Right atrium auricular region (tissue), 2 donors: ENCODE measurements at regions not wholly inside any gene's neighbourhood (a gene's known extent, or its start where the extent isn't known, plus 50 kb on each side); places are given as distances from the start of the nearest gene placed in this dataset.
"Not testable (repeated sequence)": the region's sequence is repeated elsewhere in the genome, so short reads cannot be mapped to it uniquely, and the experiment has no call there.

ENCODE experiments used
- DNase-seq: peaks from one replicate; pipeline ENCODE4 v3.0.0-alpha.2; 2019; ENCODE audit warnings: low spot score
- H3K27ac ChIP-seq, 2 donors: fragments of 200-600 bp; sonication (generic); 1 replicate in 1 of 2; 2 replicates in 1 of 2; pipeline ENCODE4 v1.5.1; 2016 to 2019
- H3K27me3 ChIP-seq, 2 donors: fragments of 200-600 bp; sonication (generic); one replicate each; pipeline versions ENCODE4 v1.5.1 to v1.6.0; 2017 to 2019
- H3K36me3 ChIP-seq: fragments of 200-600 bp; sonication (generic); one replicate; pipeline ENCODE4 v1.5.1; 2016
- H3K4me1 ChIP-seq, 2 donors: fragments of 200-600 bp; sonication (generic); one replicate each; pipeline versions ENCODE4 v1.5.1 to v1.6.0; 2017 to 2019
- H3K4me3 ChIP-seq, 2 donors: fragments of 200-600 bp; sonication (generic); 1 replicate in 1 of 2; 2 replicates in 1 of 2; pipeline ENCODE4 v1.5.1; 2017 to 2019; ENCODE audit warnings: mild to moderate bottlenecking in 1 of 2, moderate library complexity in 1 of 2
- H3K9me3 ChIP-seq, 2 donors: fragments of 200-600 bp; sonication (generic); one replicate each; pipeline ENCODE4 v1.5.1; 2019
- TF ChIP-seq, protein P1 (sequence below), 2 donors: fragments of 200-600 bp; sonication (generic); IDR thresholded peaks; one replicate each; pipeline ENCODE4 v1.5.1; 2019; ENCODE audit warnings: antibody characterized with exemption in 2 of 2

- TF ChIP-seq, protein P1, sequence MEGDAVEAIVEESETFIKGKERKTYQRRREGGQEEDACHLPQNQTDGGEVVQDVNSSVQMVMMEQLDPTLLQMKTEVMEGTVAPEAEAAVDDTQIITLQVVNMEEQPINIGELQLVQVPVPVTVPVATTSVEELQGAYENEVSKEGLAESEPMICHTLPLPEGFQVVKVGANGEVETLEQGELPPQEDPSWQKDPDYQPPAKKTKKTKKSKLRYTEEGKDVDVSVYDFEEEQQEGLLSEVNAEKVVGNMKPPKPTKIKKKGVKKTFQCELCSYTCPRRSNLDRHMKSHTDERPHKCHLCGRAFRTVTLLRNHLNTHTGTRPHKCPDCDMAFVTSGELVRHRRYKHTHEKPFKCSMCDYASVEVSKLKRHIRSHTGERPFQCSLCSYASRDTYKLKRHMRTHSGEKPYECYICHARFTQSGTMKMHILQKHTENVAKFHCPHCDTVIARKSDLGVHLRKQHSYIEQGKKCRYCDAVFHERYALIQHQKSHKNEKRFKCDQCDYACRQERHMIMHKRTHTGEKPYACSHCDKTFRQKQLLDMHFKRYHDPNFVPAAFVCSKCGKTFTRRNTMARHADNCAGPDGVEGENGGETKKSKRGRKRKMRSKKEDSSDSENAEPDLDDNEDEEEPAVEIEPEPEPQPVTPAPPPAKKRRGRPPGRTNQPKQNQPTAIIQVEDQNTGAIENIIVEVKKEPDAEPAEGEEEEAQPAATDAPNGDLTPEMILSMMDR (IDR thresholded peaks at IDR 0.05): no peak
- no peaks in the 10 kb centered on the region for H3K27me3 ChIP-seq
- H3K27ac ChIP-seq: no peak overlapping the region
- H3K9me3 ChIP-seq: no peaks in the 10 kb centered on the region
- no peak for DNase-seq
- no peak overlapping the region for H3K4me3 ChIP-seq
- H3K36me3 ChIP-seq: no peaks in the 10 kb centered on the region
- no peaks in the 10 kb centered on the region for H3K4me1 ChIP-seq
Measured at GRCh38 chr5:169531631-169532030, 51.9 kb upstream of the SPDL1 start.

GRCh38 chr5:169527863-169528262 lies 55.7 kb upstream of the SPDL1 start:
- Histone ChIP-seq H3K4me3 (no peak overlapping the region), H3K36me3 (no peaks in the 10 kb centered on the region), H3K4me1 (no peaks in the 10 kb centered on the region), H3K27ac (no peak overlapping the region), H3K9me3 (no peaks in the 10 kb centered on the region), H3K27me3 (no peaks in the 10 kb centered on the region)
- TF ChIP-seq, protein P1 (IDR thresholded peaks at IDR 0.05): no peak
- DNase-seq: no peak

DNA sequence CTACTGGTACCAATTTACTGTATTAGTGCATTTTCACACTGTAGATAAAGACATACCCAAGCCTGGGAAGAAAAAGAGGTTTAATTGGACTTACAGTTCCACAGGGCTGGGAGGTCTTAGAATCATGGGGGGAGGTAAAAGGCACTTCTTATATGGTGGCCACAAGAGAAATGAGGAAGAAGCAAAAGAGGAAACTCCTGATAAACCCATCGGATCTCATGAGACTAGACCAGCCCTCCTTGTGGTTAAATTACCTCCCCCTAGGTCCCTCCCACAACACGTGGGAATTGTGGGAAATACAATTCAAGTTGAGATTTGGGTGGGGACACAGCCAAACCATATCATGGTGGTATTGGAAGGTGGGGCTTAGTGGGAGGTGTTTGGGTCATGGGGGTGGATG lies 56.5 kb upstream of the SPDL1 start:
- DNase-seq: no peak
- H3K4me3 ChIP-seq: no peak overlapping the region
- no peak overlapping the region for H3K27ac ChIP-seq

DNA sequence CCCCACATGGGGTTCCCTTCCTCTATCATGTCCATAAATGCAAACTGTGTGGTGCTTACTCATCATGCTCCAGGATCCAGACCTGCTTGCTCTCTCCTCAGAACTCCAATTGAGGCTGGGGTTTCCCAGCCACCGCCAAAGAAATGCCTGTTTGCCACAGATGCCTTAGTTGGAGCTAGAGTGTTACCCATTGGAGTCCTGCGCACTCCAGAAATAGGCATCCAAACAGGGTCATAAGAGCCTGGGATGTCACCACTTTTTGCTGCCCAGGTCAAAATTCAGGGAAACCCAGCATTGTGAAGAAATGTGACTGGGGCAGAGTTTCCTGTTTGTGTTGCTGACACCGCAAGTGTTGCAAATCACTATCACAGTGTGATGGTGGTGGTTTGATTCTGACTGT lies 60.7 kb upstream of the SPDL1 start:
- peaks cover 0 to 6% of the 10 kb centered on the region in 2 donors for H3K9me3 ChIP-seq
- no peak for DNase-seq
- H3K36me3 ChIP-seq: no peaks in the 10 kb centered on the region
- peaks cover 0 to 7% of the 10 kb centered on the region in 2 donors for H3K4me1 ChIP-seq
- H3K4me3 ChIP-seq: no peak overlapping the region
- TF ChIP-seq, protein P1 (IDR thresholded peaks at IDR 0.05): no peak
- no peaks in the 10 kb centered on the region for H3K27me3 ChIP-seq
- no peak overlapping the region for H3K27ac ChIP-seq

More for the DNA sequence above, 56.5 kb upstream of the SPDL1 start:
- Histone ChIP-seq H3K27me3 (no peaks in the 10 kb centered on the region), H3K9me3 (no peaks in the 10 kb centered on the region), H3K4me1 (no peaks in the 10 kb centered on the region), H3K36me3 (no peaks in the 10 kb centered on the region)
- TF ChIP-seq, protein P1 (IDR thresholded peaks at IDR 0.05): no peak

DNA sequence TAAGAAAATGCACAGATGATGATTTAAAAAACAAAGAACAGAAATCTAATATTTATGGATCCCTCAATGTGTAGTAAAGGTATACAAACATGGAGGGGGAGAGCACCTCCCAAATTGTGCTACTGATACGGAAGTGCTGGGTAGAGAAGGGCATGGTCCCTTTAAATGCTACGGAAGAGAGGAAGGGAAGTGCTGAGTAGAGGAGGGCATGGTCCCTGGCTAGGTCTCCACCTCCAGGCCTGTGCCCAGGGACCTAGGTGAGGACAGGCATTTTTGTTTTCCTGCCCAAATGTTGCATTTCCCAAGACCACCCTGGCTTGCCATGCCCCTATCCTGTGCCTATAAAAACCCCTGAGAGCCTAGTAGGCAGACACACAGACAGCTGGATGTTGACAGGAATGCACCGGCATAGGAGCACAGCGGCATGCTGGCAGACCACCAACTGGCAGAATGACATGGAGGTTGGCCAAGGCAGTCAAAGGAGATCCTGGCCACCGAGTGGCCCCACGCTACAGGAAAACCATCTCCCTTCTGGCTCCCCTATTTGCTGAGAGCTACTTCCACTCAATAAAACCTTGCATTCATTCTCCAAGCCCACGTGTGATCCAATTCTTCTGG lies 62.1 kb upstream of the SPDL1 start:
- TF ChIP-seq, protein P1 (IDR thresholded peaks at IDR 0.05): no peak
- H3K4me1 ChIP-seq: peaks cover 0 to 7% of the 10 kb centered on the region in 2 donors
- no peaks in the 10 kb centered on the region for H3K36me3 ChIP-seq
- peak; percentile 61 for DNase-seq
- H3K27me3 ChIP-seq: no peaks in the 10 kb centered on the region
- H3K9me3 ChIP-seq: peaks cover 0 to 13% of the 10 kb centered on the region in 2 donors
- H3K27ac ChIP-seq: no peak overlapping the region
- H3K4me3 ChIP-seq: peak overlapping the region in 1 of 2 donors; percentile 18

DNA sequence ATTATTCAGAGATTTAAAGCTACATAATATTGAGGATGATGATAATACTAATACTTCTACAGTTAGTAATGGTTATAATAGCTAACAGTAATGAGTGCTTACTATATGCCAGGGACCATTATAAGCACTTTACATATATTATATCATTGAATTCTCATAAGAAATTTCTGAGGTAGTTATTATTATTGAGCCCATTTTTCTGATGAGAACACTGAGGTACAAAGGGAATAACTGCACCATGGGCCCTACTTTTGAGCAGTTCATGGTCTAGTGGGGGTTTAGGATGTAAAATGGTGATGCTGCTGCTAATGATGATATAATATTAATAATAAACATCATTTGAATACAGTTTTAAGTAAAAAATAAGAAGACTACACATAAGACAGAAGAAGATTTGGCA lies 64.2 kb upstream of the SPDL1 start:
- Histone ChIP-seq H3K4me1 (peaks cover 0 to 7% of the 10 kb centered on the region in 2 donors), H3K4me3 (no peak overlapping the region), H3K36me3 (no peaks in the 10 kb centered on the region), H3K27me3 (no peaks in the 10 kb centered on the region), H3K27ac (no peak overlapping the region), H3K9me3 (peaks cover 0 to 13% of the 10 kb centered on the region in 2 donors)
- TF ChIP-seq, protein P1 (IDR thresholded peaks at IDR 0.05): no peak
- no peak for DNase-seq

DNA sequence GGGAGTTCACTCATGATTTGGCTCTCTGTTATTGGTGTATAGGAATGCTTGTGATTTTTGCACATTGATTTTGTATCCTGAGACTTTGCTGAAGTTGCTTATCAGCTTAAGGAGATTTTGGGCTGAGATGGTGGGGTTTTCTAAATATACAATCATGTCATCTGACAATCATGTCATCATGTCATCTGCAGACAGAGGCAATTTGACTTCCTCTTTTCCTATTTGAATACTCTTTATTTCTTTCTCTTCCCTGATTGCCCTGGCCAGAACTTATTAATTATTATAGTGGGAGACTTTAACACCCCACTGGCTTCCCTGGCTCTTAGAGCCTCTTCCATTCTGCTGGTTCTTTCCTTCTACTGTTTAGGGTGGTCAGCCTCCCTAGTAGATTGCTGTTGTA lies 64.8 kb upstream of the SPDL1 start:
- not testable (repeated sequence) for H3K36me3 ChIP-seq, H3K27me3 ChIP-seq, DNase-seq, H3K27ac ChIP-seq, H3K4me1 ChIP-seq, H3K4me3 ChIP-seq
- H3K9me3 ChIP-seq: peaks cover 0 to 13% of the 10 kb centered on the region in 2 donors
